HG03342 (cell line): ENCODE measurements at regions not wholly inside any gene's neighbourhood (a gene's known extent, or its start where the extent isn't known, plus 50 kb on each side); places are given as distances from the start of the nearest gene placed in this dataset.

ENCODE experiments used
- ATAC-seq: cut with Tn5 transposase; IDR thresholded peaks from one replicate; pipeline ENCODE4 v1.9.1; 2021; ENCODE audit warnings: mild to moderate bottlenecking, moderate library complexity; ENCODE audit not compliant: unreplicated experiment

DNA sequence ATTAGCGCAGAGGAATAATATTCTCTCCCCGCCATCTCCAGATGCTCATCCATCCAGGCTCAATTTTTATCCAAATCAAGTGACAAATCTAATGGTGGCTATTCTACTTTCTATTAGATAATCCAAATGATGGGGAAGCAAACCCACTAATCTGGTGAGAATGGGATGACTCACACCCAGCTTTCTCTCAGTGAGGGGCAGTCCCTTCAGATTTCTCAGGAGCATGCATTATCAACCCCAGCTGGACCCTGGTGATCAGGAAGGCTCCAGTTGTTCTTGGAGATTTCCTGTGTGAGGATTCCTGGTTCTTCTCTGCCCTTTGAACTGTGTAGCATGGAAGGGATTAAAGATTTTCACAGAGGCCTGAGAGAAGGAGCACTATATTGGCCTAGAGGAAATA lies 358.0 kb downstream of the WDR72 start:
- ATAC-seq, result no peak

DNA sequence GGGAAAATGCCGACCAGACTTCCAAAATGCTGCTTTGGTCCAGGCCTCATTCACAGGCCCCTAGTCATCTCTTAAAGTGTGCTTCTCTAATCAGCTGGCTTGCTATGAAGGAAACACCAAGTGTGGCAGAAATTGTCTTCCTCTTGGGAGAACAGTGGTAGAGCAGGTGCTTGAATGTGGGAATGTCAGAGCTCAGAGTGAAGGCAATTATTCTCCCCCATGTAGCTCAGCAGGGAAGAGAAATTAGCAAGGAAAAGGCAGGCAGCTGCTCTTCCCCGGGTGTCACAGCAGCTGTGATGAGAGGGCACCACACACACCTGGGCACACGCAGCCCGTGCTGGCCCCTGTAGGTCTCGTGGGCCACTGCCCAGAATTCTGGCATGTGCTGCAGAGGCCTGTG lies 358.5 kb downstream of the WDR72 start:
- no peak for ATAC-seq

DNA sequence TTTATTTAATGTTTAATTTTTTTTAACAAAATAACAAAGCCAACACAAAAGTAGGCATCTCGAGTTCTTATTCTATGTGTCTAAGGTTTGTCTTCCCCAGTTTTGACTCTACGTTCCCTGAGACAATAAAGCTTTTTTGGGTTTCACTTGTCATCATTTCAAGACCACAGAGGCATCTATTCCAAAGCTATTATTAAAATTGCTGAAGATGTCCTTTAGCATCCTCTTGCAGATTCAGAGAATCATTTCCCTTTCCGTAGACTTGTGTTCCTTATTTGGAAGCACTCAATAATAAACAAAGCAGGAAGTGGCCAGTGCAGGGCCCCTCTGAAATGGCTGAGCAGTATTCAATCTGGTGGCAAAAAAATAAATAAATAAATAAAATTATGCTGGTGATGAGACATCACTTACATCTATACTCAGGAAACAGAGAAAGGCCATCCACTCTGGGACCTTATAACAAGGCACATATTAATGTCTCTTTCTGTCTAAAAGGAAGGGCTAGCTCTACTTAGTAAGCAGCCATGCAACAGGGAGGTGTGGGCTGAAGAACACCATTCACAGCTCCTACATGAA lies 362.3 kb downstream of the WDR72 start:
- ATAC-seq, result no peak

DNA sequence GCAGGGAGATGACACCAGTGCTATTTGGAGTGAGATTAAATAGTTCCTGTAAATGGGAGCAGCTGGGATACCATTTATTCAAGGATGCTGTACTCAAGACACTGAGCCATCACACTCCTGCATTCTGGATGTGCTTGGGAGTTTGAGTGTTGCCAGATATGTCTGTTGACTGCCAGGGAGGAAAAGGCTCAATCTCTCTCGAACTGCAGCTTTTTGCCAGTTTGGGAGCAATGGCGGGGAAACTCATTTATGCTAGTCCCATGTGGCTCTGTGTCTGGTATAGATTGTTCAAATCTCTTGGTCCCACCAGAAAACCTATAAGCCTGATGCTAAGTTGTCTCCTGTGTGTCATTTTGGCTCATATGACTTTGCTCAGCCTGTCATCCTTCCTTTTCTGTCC lies 363.6 kb downstream of the WDR72 start:
- no peak for ATAC-seq

DNA sequence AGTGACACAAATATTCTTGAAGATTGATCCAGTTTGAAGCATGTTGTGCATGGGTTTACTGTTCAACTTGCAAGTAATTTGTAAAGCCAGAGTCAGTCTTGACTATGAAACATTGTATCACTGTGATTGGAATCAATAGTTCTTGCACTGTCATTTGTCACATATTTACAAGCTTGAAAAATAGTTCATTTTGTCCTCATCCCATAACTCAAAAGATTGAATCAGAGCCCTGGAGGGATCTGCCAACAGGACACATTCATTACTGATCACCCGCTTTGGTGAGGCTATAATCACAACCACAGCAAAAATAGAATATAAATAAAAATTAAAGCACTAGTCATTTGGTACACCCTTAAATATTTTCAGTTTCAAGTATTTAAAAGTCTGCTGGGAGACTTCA lies 368.9 kb downstream of the WDR72 start:
- no peak for ATAC-seq

DNA sequence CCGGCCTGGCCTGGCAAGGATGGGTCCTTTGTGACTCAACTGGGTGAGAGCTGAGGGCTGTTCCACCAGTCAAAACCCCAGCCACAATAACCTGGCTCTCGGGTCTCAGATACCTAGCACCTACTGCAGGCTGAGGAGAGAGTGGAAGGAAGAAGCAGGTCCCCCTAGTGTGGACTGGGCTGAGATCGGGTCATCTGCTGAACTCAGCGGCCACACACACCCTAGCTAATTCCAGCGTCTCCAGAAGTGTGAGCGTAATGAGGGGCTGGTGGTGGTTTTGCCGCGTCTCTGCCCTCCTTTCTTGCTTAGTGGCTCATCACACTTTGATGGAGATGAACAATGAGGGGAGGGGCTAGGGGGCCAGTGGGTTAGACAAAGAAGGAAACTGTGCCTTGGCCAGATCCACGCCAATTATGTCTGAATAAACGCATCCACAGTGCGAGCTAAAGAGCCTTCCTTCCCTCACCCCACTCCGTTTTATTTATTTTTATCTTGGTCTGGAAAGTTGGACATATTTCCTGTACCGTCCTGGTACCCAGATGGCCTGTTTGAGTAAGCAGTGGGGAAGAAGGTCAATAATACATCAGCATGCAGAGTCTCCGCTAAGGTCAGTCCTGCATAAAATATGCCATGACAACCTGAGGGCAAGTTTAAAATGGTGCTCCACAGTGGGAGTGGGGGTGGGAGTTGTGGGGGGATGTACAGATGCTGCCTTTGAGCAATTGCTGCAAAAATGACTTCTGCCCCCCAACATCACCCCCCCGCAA lies 370.0 kb downstream of the WDR72 start:
- ATAC-seq, result no peak

DNA sequence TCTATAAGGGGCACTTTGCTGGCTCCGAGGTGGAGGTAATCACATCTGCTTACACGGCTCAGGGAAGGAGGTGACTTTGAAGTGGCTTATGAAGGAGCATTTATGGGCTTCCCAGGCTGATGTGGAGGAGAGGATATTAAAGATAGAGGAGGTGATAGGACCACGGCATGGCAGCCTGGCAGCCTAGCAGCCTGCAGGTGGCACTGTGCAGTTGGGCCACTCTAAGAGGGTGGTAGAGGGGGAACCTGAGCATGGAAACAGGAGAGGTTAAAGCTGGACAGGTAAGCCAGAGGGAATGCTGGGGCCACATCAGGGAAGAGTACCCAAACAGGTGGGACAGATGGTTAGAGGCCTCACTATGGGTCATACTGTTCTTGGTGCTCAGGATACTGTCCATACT lies 375.0 kb downstream of the WDR72 start:
- ATAC-seq, result no peak

DNA sequence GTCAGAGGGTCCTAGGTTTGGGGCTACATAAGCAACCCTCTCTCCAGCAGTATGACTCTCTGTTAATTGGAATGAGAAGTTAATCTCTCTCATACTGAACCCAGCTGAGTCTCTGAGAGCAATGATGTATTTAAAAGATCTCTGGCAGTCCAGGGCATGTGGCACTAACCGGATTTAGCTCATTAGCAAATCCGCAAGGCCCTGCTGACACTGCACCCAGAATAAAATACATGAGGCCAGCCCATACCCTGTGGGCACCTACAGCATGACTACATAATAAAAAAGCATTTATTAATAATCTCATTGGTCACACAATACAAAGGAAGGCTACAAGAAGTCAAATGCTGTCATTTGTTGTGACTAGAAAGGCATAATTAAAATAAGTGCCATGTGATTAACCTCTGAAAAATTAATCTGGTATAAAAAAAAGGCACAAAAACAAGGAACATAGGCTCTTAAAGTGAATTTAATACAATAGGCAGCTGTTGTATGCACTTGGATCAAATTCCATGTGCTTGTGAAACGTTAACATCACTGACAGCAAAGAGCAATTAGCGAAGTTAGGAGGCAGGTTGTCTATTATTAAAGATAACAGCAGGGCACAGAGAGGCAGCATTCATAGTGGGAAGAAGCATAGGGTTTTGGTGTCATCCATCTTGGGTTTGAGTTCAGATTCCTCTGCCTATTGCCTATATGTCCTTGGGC lies 381.2 kb downstream of the WDR72 start:
- ATAC-seq, result no peak

DNA sequence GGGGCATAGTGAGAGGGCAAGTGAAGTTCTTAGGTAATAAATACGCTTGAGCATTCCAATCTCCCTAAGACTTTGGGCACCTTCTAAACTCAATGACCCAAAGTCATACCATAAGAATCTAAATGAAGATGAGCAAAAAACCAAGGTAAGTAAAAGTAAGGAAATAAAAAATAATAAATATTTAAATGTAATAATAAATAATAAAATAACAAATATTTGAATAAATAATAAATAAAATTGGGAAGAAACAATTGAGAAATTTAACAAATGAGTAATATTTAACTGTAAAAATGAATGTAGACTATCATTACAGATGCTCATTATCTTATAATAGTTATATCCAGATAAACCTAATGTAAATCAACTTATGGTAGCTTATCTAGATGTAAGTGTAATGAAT lies 391.7 kb downstream of the WDR72 start:
- no peak for ATAC-seq

DNA sequence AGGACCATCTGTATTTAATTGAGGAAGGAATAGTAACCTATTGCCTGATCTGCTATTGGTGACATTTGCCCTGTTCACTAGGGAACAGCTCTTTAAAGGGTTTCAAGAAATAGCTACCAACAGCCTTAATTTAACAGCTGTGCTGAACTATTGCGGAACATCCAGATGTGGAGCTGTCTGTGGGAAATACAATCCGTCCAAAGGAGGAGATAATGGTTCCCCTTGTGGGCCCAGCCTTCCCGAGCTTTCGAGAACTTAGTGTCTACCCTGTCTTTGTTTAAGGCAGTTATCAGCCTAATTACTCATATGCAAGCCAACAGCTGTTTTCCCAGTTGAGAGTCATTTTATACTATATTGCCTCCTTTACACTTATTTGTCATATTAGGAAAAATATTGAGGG lies 398.6 kb downstream of the WDR72 start:
- ATAC-seq, result no peak

DNA sequence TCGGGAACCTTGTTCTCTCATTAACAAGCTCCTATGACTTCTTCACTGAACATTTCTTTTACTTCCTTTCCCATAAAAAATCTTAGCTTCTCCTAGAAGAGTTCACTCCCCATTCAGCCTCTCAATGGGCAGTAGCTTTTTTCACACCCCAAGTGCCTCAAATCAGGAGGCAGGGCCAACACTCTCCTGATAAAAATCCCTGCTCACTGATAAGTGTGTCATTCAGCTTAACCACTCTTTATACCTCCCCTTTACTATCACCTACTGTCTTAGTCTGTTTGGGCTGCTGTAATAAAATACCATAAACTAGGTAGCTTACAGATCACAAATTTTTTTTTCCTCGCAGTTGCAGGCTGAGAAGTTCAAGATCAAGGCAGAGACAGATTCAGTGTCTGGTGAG lies 400.4 kb downstream of the WDR72 start:
- ATAC-seq, result no peak

DNA sequence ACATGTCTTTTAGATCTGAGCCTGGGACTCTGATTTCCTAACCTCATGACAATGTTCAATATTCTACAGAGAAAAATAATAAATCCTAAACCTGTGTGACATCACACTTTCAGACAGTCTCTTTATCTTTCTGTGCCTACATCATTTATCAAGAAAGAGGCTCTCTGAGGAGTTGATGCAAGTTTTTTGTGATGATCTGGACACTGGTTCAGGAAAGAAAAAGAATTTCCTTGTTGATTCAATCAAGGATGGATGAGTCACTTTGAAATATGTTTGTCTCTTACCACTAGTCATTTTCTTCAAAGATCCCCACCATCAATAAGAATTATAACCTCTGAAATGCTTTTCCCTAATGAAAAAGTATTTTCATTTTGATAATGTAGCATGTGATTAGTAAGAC lies 404.6 kb downstream of the WDR72 start:
- no peak for ATAC-seq

DNA sequence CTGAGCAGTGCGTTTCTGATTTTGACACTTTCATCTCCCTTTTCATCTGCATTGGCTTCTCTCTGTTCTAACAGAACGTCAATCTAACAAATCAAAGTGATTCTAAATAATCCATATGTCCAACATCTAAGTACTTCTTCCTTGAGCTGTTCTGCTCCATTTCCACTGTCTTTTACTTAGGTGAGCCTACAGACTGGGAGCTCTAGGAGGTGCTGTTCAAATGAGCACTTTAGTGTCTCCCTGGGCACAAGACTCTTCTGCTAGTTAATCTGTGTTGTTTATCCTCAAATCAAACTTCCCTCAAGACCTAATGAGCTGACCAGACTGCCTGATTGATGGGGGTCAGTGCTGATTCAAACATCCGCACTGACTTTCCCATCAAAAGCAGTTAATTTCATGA lies 408.1 kb downstream of the WDR72 start:
- ATAC-seq, result no peak

DNA sequence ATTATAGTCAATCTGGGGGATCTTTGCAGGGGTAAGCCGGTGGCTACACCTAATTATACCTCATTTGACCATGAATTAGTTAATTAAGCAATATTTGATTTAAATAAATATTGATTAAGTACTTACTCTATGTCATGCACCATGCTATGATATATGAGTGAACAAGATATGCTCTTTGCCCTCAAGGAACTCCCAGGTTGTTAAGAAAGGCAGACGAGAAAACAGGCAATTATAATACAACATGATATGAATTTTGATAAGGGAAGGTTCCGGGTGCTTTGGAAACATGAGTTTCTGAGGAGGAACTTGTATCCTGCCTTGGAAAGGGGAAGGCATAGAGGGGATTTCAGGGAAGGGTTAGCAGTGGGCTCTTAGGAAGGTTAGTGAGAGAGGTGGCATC lies 412.9 kb downstream of the WDR72 start:
- no peak for ATAC-seq

DNA sequence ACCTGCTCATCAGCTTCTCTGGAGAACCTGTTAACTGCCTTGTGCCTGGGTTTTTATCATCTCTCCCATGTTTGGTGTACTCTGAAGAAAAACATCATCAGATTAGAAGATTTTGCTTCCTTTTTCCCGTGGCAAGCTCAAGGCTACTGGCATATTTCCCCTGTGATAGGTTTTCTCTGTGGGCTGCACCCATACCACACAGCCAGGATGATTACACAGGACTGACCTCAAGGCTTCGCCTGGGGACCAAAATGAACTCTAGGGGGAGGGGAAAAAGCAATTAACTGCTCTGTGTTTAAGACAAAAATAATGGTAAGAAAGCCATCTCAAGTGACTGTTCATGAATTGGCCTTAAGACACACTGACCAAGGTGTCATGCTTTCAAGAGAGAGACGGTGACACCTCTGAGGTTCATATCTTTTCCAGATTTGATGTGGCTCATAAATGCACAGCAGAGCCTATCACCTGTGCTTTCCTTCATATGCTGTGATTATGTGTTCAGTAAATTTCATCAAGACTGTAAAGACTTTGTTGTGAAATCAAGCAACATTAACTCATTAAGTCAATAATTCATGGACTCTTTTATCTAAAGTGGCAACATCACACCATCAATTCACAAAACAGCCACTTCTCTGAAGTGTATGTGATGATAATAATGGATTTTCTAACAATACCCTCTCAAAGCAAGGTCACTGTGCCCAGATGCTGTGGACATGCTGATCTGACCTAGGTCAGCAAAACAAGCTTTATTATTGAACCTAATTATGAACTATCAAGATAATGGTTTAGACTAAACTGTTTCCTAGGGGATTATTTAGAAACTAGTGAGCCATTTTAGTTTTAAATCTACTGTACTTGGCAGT lies 427.9 kb downstream of the WDR72 start:
- no peak for ATAC-seq

DNA sequence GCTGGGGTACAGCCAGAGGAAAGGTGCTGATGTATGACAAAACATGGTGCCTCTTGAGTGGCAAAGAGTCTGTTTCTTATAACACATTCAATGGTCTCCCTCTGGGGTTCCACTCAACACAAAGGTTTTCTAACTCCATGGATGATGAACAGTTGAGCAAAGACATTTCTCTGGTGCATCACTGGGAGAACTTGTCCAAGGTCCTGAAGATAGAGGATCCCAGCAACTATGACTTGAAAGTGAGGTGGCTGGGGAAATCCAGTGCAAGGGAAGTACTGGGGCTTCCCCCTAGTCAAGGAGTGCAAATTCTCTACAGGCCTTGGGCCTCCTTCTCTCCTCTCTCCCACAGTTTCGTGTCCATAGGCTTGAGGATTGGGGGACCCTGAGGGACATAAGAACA lies 431.1 kb downstream of the WDR72 start:
- no peak for ATAC-seq

DNA sequence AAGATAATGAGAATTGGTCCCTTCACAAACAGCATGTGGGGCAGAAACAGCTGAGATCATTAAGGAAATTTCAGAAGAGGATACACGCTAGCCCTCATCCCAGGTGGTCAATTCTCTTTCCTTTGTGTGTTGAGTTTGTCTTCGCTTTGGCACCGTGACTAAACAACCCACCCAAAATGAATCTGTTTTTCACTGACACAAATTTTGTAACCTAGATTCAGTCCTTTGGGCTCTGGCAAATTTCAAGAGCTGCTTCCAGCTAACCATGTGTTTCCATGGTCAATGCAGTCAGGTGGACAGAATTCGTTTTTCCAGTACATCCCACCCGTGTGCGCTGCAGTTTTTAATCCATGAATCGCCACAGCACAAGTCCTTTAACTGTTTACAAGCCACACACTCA lies 435.4 kb downstream of the WDR72 start:
- ATAC-seq, result no peak

DNA sequence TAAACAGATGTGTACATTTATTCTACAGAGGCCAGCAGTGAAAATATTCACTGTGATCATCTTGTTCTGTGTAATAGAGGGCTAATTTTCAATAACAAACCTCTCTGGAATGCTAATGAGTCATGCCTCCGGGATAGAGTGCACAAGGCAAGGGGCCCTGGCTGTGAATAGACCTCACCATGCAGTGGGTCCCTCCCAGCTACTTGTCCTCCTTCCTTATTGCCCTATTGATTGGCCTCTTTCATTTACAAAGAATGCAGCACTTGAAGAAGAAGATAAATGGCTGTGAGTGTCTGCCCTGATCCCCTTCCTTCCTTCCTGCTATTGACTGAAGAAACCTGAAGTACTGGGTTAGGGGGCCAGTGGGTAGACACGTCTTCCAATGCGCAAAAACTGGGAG lies 436.3 kb downstream of the WDR72 start:
- no peak for ATAC-seq

DNA sequence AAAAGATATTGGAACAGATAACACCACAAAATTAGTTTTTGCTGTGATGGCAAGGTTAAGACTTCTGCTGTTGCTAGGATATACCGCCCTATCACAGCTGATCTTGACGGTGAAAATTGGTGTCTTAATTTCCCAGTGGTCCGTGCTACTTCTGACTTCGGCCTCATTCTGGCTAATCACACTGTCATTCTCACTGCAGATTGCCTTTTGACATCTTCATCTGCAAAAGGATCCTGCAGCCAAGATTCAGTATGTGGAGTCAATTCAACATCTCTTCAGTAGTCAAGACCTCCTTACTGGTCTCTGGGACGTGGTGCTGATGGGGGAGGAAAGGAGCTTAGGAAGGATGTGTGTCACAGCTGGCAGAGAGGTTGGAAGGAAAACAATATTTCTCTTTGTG lies 438.6 kb downstream of the WDR72 start:
- ATAC-seq, result no peak

DNA sequence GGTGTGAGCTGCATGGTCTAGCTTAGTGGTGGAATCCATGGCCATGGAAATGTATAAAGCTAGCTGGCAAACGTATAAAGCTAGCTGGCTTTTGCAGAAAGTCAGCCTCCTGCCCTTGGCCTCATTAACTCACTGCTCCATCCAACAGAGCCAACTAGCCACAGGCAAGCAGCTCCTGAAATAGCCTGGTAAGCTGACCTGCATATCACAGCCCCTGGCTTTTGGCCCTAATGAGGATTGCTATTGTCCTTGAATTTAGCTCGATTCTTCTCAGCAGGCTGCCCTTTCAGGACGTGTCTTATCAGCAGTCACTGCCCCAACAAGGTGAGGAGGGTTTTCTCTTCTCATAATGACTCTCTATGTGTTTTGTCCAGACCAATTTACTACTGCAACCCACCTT lies 446.8 kb downstream of the WDR72 start:
- no peak for ATAC-seq

DNA sequence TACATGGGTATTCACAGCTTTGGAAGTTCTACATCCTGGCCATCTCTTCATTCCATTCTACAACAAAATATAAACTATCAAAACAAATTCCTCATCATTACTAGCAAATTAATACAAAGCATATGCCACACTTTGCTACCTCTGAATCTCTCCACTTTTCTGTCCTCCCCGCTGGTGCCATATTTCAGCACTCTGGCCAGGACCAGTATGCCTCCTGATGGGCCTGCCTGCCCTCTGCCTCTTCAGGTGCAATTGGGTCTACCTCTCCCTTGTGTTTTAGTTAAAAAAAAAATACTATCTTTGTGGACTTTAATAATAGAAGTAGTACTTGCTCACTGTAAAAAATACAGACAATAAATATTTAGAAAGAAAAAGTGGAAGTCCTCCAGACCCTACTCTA lies 448.8 kb downstream of the WDR72 start:
- ATAC-seq, result no peak
